Effector memory CD4-positive, alpha-beta T cell (primary cell): ENCODE measurements at regions not wholly inside any gene's neighbourhood (a gene's known extent, or its start where the extent isn't known, plus 50 kb on each side); places are given as distances from the start of the nearest gene placed in this dataset.
A peak's percentile ranks its signal among the peaks of the same experiment; 100 is the strongest.
"Not testable (repeated sequence)": the region's sequence is repeated elsewhere in the genome, so short reads cannot be mapped to it uniquely, and the experiment has no call there.

ENCODE experiments used
- DNase-seq, 3 donors: peaks; one replicate each; pipeline ENCODE4 v3.0.0-alpha.2; 2020
- H3K27ac ChIP-seq: 2 replicates; pipeline ENCODE4 v1.7.0; 2013; ENCODE audit warnings: mild to moderate bottlenecking, low read length, moderate library complexity; ENCODE audit not compliant: insufficient read depth, poor library complexity, severe bottlenecking
- H3K27me3 ChIP-seq: replicated peaks from 2 replicates; pipeline ENCODE4 v1.7.0; 2013; ENCODE audit warnings: mild to moderate bottlenecking, low read length; ENCODE audit not compliant: insufficient read depth, control insufficient read depth, poor library complexity, severe bottlenecking
- H3K36me3 ChIP-seq: 2 replicates; pipeline ENCODE4 v1.7.0; 2013; ENCODE audit warnings: mild to moderate bottlenecking, low read length, moderate library complexity; ENCODE audit not compliant: control insufficient read depth, insufficient read depth
- H3K4me1 ChIP-seq: 2 replicates; pipeline ENCODE4 v1.7.0; 2013; ENCODE audit warnings: low read length, mild to moderate bottlenecking; ENCODE audit not compliant: control insufficient read depth, insufficient read depth, poor library complexity, severe bottlenecking
- H3K4me3 ChIP-seq: 2 replicates; pipeline ENCODE4 v1.7.0; 2013; ENCODE audit warnings: low read length, low read depth, mild to moderate bottlenecking; ENCODE audit not compliant: insufficient read depth, poor library complexity, severe bottlenecking
- H3K9me3 ChIP-seq: 2 replicates; pipeline ENCODE4 v1.7.0; 2013; ENCODE audit warnings: mild to moderate bottlenecking, low read length, moderate library complexity; ENCODE audit not compliant: control insufficient read depth

DNA sequence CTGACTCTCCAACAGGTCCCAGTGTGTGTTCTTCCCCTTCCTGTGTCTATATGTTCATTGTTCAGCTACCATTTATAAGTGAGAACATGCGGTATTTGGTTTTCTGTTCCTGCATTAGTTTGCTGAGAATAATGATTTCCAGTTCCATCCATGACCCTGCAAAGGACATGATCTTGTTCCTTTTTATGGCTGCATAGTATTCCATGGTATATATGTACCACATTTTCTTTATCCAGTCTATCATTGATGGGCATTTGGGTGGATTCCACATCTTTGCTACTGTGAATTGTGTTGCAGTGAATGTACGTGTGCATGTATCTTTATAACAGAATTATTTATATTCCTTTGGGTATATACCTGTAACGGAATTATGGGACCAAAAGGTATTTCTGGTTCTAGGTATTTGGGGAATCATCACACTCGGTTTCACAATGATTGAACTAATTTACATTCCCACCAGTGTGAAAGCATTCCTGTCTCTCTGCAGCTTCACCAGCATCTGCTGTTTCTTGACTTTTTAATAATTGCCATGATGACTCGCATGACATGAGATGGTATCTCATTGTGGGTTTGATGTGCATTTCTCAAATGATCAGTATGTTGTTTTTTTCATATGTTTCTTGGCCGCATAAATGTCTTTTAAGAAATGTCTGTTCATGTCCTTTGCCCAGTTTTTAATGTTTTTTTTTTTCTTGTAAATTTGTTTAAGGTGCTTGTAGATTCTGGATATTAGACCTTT, 60.2 kb downstream of the LSMEM1 start:
- H3K9me3 ChIP-seq, result no peaks in the 10 kb centered on the region
- no peaks in the 10 kb centered on the region for H3K36me3 ChIP-seq
- DNase-seq, result no peak
- no peak overlapping the region for H3K4me3 ChIP-seq
- no peaks in the 10 kb centered on the region for H3K27me3 ChIP-seq
- H3K27ac ChIP-seq, result no peak overlapping the region
- H3K4me1 ChIP-seq, result no peaks in the 10 kb centered on the region

DNA sequence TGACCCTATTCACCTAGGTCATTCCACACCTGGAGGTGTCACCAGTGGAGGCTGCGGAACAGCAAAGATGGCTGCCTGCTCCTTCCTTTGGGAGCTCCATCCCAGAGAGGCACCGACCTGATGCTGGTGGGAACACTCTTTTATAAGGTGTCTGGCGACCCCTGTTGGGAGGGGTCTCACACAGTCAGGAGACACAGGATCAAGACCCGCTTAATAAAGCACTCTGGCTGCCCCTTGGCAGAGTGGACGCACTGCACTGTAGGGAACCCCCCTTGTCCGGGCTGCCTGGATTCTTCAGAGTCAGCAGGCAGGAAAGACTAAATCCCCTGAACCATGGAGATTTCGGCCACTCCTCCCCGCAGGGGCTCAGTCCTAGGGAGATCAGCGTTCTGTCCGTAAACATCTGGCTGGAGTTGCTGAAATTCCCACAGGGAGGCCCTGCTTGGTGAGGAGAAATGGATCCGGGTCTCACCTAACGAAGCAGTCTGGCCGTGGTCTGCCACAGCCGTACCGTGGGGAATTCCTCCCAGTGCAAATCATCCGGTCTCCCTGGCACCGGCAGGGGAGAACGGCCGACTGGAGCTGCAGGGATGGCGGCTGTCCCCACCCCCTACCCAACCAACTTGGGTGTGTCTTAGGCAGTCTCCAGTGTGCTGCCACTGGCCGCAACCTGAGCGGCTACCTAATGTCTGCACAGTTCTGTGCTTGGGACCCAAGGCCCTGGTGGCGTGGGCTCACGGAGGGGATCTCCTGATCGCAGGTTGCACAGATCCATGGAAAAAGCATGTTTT, 66.1 kb downstream of the LSMEM1 start:
- DNase-seq, result no peak
- H3K27ac ChIP-seq, result no peak overlapping the region
- H3K4me3 ChIP-seq, result no peak overlapping the region
- no peaks in the 10 kb centered on the region for H3K36me3 ChIP-seq
- no peaks in the 10 kb centered on the region for H3K9me3 ChIP-seq
- H3K4me1 ChIP-seq, result no peaks in the 10 kb centered on the region
- no peaks in the 10 kb centered on the region for H3K27me3 ChIP-seq

GRCh38 chr7:112547916-112548315, 67.1 kb downstream of the LSMEM1 start:
- DNase-seq, result no peak
- H3K4me3 ChIP-seq, result no peak overlapping the region
- H3K27ac ChIP-seq, result no peak overlapping the region
- no peaks in the 10 kb centered on the region for H3K27me3 ChIP-seq
- H3K36me3 ChIP-seq, result no peaks in the 10 kb centered on the region
- no peaks in the 10 kb centered on the region for H3K4me1 ChIP-seq
- H3K9me3 ChIP-seq, result no peaks in the 10 kb centered on the region

DNA sequence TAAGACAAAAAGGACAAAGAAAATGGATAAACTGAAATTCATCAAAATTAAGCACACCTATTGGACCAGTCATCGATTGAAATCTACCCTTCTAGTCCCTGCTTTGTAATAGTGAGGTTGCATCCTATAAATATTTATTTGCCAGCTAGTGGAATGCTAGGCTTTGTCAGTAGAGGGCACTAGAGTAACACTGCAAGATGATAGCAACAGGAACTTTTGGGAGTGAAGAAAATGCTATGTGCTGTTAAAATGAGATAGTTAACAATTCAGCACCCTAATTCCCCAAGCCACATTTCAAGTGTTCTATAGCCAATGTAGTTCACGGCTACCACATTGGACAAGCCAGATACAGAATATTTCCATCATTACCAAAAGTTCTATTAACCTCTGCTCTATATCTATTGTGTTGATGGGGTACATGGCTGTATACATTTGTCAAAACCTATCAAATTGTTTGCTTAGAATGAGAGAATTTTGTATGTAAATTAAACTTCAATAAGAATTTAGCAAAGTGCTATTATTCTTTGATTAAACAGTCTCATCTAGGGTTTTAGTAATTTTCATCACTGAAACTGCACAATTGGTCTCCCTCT, 69.8 kb downstream of the LSMEM1 start:
- DNase-seq, result peak in 1 of 3 donors; percentile 5
- Histone ChIP-seq H3K9me3 (no peaks in the 10 kb centered on the region), H3K36me3 (no peaks in the 10 kb centered on the region), H3K27ac (no peak overlapping the region), H3K4me1 (no peaks in the 10 kb centered on the region), H3K4me3 (no peak overlapping the region), H3K27me3 (no peaks in the 10 kb centered on the region)

DNA sequence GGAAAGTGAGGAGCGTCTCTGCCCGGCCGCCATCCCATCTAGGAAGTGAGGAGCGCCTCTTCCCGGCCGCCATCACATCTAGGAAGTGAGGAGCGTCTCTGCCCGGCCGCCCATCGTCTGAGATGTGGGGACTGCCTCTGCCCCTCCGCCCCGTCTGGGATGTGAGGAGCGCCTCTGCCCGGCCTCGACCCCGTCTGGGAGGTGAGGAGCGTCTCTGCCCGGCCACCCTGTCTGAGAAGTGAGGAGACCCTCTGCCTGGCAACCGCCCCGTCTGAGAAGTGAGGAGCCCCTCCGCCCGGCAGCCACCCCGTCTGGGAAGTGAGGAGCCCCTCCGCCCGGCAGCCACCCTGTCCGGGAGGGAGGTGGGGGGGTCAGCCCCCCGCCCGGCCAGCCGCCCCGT, 70.7 kb downstream of the LSMEM1 start:
- not testable (repeated sequence) for H3K27ac ChIP-seq, H3K27me3 ChIP-seq, H3K36me3 ChIP-seq, H3K9me3 ChIP-seq, H3K4me3 ChIP-seq, DNase-seq, H3K4me1 ChIP-seq

GRCh38 chr7:112554591-112554990, 73.8 kb downstream of the LSMEM1 start:
- Histone ChIP-seq H3K9me3 (no peaks in the 10 kb centered on the region), H3K27ac (no peak overlapping the region), H3K27me3 (no peaks in the 10 kb centered on the region), H3K36me3 (no peaks in the 10 kb centered on the region), H3K4me1 (peaks cover 3% of the 10 kb centered on the region), H3K4me3 (no peak overlapping the region)
- DNase-seq, result no peak

GRCh38 chr7:112556633-112557032, 75.8 kb downstream of the LSMEM1 start:
- Histone ChIP-seq H3K36me3 (no peaks in the 10 kb centered on the region), H3K4me1 (peaks cover 3% of the 10 kb centered on the region), H3K9me3 (no peaks in the 10 kb centered on the region), H3K27me3 (no peaks in the 10 kb centered on the region), H3K27ac (no peak overlapping the region), H3K4me3 (no peak overlapping the region)
- no peak for DNase-seq

DNA sequence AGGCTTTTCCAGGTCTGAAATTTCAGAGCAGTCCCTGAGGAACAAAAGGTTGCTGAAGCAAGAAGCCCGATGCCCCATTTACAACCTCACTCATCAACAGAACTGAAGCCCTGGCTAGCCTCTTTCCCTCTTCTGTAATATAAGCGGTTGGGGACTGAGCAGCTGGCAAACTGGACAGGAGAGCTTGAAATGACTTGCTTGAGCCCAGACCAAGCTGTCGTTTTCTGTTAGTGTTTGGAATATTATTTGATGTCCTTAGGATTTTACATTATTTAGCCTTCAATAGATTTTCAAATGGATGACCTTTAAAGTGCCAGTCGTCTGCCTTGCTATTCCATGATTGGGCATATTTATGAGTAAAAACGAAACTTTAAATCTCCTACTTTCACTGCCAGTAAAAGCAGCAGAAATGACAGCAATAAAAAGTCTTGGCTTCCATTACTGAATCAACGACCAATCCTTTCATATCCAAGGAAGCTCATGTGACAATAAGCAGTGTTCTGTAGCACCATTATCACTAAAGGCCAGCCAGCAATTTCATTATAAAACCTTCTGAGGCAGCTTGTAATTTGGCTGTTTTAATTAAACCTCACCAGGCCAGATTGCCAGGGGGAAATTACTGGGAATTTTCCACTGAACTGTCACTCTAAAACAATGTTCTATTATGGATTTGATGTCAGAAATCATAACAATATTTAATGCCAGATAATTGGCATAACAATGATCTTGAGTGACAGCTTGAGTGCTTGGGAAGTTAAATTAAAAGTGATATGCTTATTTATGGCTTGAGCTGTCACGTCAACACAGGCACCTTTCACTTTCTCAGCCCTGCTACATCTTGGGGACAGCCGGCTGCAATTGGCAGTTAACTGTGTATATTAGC, 85.9 kb downstream of the LSMEM1 start:
- H3K27me3 ChIP-seq, result no peaks in the 10 kb centered on the region
- no peak overlapping the region for H3K4me3 ChIP-seq
- DNase-seq, result no peak
- no peaks in the 10 kb centered on the region for H3K4me1 ChIP-seq
- H3K9me3 ChIP-seq, result no peaks in the 10 kb centered on the region
- H3K27ac ChIP-seq, result no peak overlapping the region
- H3K36me3 ChIP-seq, result no peaks in the 10 kb centered on the region

- Histone ChIP-seq H3K36me3 (no peaks in the 10 kb centered on the region), H3K27ac (no peak overlapping the region), H3K4me1 (no peaks in the 10 kb centered on the region), H3K4me3 (no peak overlapping the region), H3K9me3 (no peaks in the 10 kb centered on the region), H3K27me3 (no peaks in the 10 kb centered on the region)
- no peak for DNase-seq
Observed at GRCh38 chr7:112567388-112567787, 86.6 kb downstream of the LSMEM1 start.
